Liver (tissue), 8 donors: ENCODE measurements at regions not wholly inside any gene's neighbourhood (a gene's known extent, or its start where the extent isn't known, plus 50 kb on each side); places are given as distances from the start of the nearest gene placed in this dataset.
"Not testable (repeated sequence)": the region's sequence is repeated elsewhere in the genome, so short reads cannot be mapped to it uniquely, and the experiment has no call there.

Experiments
- DNase-seq: peaks from one replicate; pipeline ENCODE4 v3.0.0-alpha.2; 2017; ENCODE audit warnings: low spot score
- H3K27ac ChIP-seq, 2 donors: one replicate each; pipeline ENCODE4 v1.7.0; 2013; ENCODE audit warnings: inconsistent platforms in 2 of 2, low read length in 2 of 2, control low read depth in 1 of 2, low read depth in 1 of 2, mild to moderate bottlenecking in 1 of 2
- H3K27me3 ChIP-seq, 4 donors: one replicate each; pipeline versions ENCODE4 v1.6.1 to v1.7.0; 2013; ENCODE audit warnings: low read length in 3 of 4, inconsistent platforms in 1 of 4, mild to moderate bottlenecking in 1 of 4, moderate library complexity in 1 of 4; ENCODE audit not compliant: control insufficient read depth in 4 of 4, insufficient read depth in 4 of 4
- H3K36me3 ChIP-seq, 4 donors: one replicate each; pipeline versions ENCODE4 v1.6.1 to v1.7.0; 2013; ENCODE audit warnings: low read length in 3 of 4, mild to moderate bottlenecking in 3 of 4, low read depth in 1 of 4, moderate library complexity in 1 of 4; ENCODE audit not compliant: control insufficient read depth in 4 of 4, insufficient read depth in 3 of 4
- H3K4me1 ChIP-seq, 4 donors: one replicate each; pipeline versions ENCODE4 v1.6.1 to v1.7.0; 2013; ENCODE audit warnings: low read length in 3 of 4, mild to moderate bottlenecking in 3 of 4, moderate library complexity in 1 of 4; ENCODE audit not compliant: control insufficient read depth in 4 of 4, insufficient read depth in 4 of 4
- H3K4me3 ChIP-seq, 3 donors: one replicate each; pipeline versions ENCODE4 v1.6.1 to v1.7.0; 2013; ENCODE audit warnings: low read length in 3 of 3, control low read depth in 1 of 3, low read depth in 1 of 3, mild to moderate bottlenecking in 1 of 3
- H3K9ac ChIP-seq, 2 donors: one replicate each; pipeline ENCODE4 v1.7.0; 2013; ENCODE audit warnings: low read length in 2 of 2, mild to moderate bottlenecking in 2 of 2, moderate library complexity in 2 of 2, control low read depth in 1 of 2, low read depth in 1 of 2
- H3K9me3 ChIP-seq, 4 donors: one replicate each; pipeline versions ENCODE4 v1.6.1 to v1.7.0; 2013; ENCODE audit warnings: low read length in 3 of 4; ENCODE audit not compliant: control insufficient read depth in 4 of 4
- EGR1 ChIP-seq, 2 donors: IDR thresholded peaks; 2 replicates each; pipeline ENCODE4 v1.6.1; 2016 to 2018; ENCODE audit warnings: antibody characterized with exemption in 2 of 2, low read depth in 2 of 2
- FOXA2 ChIP-seq: IDR thresholded peaks from 2 replicates; pipeline ENCODE4 v1.6.1; 2016; ENCODE audit warnings: antibody characterized with exemption
- GABPA ChIP-seq, 2 donors: IDR thresholded peaks in 1 of 2; conservative IDR thresholded peaks in 1 of 2; 2 replicates each; pipeline ENCODE4 v1.6.1; 2016; ENCODE audit warnings: antibody characterized with exemption in 2 of 2, mild to moderate bottlenecking in 1 of 2, moderate library complexity in 1 of 2
- HNF4A ChIP-seq, 2 donors: conservative IDR thresholded peaks; 2 replicates each; pipeline ENCODE4 v1.6.1; 2016; ENCODE audit warnings: antibody characterized with exemption in 2 of 2, mild to moderate bottlenecking in 2 of 2
- NR2F2 ChIP-seq: IDR thresholded peaks from 2 replicates; pipeline ENCODE4 v1.6.1; 2016; ENCODE audit warnings: antibody characterized with exemption
- RAD21 ChIP-seq, 2 donors: IDR thresholded peaks; 2 replicates each; pipeline ENCODE4 v1.6.1; 2016; ENCODE audit warnings: antibody characterized with exemption in 2 of 2, mild to moderate bottlenecking in 2 of 2
- RXRA ChIP-seq, 2 donors: IDR thresholded peaks; 2 replicates each; pipeline ENCODE4 v1.6.1; 2017 to 2018; ENCODE audit warnings: antibody characterized with exemption in 2 of 2, mild to moderate bottlenecking in 1 of 2
- SP1 ChIP-seq: IDR thresholded peaks from 2 replicates; pipeline ENCODE4 v1.6.1; 2018; ENCODE audit warnings: antibody characterized with exemption, mild to moderate bottlenecking
- TAF1 ChIP-seq: conservative IDR thresholded peaks from 2 replicates; pipeline ENCODE4 v1.6.1; 2016; ENCODE audit warnings: antibody characterized with exemption, mild to moderate bottlenecking
- WGBS: extraction: QIAGEN DNeasy Blood & Tissue Kit; methylation state at CpG from one replicate; pipeline ENCODE4 v1.1.7; 2013; 5-methylcytosine and 5-hydroxymethylcytosine counted together
- TF ChIP-seq, protein P1 (sequence below): IDR thresholded peaks from 2 replicates; pipeline ENCODE4 v1.6.1; 2016; ENCODE audit warnings: antibody characterized with exemption
- TF ChIP-seq, protein P2 (sequence below): fragments of 150-350 bp; IDR thresholded peaks from 2 replicates; pipeline ENCODE4 v1.5.1; 2017; ENCODE audit warnings: improper control_type of control experiment, low read depth, low read length; ENCODE audit not compliant: missing input control
- TF ChIP-seq, protein P3 (sequence below): IDR thresholded peaks from 2 replicates; pipeline ENCODE4 v1.6.1; 2016; ENCODE audit warnings: antibody characterized with exemption
- TF ChIP-seq, protein P4 (sequence below): IDR thresholded peaks from 2 replicates; pipeline ENCODE4 v1.6.1; 2016; ENCODE audit warnings: antibody characterized with exemption, mild to moderate bottlenecking
- donor health status: healthy.
- donor health status: healthy.
- donor health status: healthy.
- donor health status: healthy.
- donor health status: healthy.

DNA sequence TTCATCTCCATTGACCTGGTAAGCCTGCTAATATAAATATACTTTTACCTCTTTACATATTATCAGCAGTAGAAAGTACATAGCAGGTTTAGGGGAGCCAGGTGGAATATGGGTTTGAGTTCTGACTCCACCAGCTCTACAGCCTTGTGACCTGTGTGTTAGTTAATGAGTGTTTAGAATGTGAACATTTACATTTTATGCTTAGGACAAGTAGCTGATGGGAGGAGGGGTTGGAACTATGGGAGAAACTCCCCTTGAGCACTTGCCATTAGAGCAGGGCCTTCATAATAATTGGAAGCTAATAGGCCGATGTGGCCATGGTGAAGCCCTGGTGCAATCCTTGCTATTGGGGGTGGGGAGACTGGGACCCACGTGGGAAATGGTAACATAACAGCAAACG, 148.3 kb upstream of the NTRK2 start:
- Histone ChIP-seq H3K4me1 (no peaks in the 10 kb centered on the region), H3K9ac (no peak overlapping the region), H3K27ac (no peak overlapping the region), H3K4me3 (no peak overlapping the region), H3K9me3 (no peaks in the 10 kb centered on the region), H3K36me3 (no peaks in the 10 kb centered on the region), H3K27me3 (no peaks in the 10 kb centered on the region)
- DNase-seq, result no peak
- TF ChIP-seq, protein P1, sequence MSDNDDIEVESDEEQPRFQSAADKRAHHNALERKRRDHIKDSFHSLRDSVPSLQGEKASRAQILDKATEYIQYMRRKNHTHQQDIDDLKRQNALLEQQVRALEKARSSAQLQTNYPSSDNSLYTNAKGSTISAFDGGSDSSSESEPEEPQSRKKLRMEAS, result no peak
- TF ChIP-seq FOXA2, result no peak
- TF ChIP-seq SP1, result no peak
- TF ChIP-seq, protein P2, sequence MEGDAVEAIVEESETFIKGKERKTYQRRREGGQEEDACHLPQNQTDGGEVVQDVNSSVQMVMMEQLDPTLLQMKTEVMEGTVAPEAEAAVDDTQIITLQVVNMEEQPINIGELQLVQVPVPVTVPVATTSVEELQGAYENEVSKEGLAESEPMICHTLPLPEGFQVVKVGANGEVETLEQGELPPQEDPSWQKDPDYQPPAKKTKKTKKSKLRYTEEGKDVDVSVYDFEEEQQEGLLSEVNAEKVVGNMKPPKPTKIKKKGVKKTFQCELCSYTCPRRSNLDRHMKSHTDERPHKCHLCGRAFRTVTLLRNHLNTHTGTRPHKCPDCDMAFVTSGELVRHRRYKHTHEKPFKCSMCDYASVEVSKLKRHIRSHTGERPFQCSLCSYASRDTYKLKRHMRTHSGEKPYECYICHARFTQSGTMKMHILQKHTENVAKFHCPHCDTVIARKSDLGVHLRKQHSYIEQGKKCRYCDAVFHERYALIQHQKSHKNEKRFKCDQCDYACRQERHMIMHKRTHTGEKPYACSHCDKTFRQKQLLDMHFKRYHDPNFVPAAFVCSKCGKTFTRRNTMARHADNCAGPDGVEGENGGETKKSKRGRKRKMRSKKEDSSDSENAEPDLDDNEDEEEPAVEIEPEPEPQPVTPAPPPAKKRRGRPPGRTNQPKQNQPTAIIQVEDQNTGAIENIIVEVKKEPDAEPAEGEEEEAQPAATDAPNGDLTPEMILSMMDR, result no peak
- no peak for TF ChIP-seq NR2F2
- no peak for TF ChIP-seq RXRA (IDR thresholded peaks at IDR 0.05)
- TF ChIP-seq, protein P3, sequence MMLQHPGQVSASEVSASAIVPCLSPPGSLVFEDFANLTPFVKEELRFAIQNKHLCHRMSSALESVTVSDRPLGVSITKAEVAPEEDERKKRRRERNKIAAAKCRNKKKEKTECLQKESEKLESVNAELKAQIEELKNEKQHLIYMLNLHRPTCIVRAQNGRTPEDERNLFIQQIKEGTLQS, result no peak
- TF ChIP-seq RAD21 (IDR thresholded peaks at IDR 0.05), result no peak
- TF ChIP-seq EGR1 (IDR thresholded peaks at IDR 0.05; ENCODE audit: low read depth in 2 of 2), result no peak
- no peak for TF ChIP-seq HNF4A (conservative IDR thresholded peaks at IDR 0.05)
- TF ChIP-seq, protein P4, sequence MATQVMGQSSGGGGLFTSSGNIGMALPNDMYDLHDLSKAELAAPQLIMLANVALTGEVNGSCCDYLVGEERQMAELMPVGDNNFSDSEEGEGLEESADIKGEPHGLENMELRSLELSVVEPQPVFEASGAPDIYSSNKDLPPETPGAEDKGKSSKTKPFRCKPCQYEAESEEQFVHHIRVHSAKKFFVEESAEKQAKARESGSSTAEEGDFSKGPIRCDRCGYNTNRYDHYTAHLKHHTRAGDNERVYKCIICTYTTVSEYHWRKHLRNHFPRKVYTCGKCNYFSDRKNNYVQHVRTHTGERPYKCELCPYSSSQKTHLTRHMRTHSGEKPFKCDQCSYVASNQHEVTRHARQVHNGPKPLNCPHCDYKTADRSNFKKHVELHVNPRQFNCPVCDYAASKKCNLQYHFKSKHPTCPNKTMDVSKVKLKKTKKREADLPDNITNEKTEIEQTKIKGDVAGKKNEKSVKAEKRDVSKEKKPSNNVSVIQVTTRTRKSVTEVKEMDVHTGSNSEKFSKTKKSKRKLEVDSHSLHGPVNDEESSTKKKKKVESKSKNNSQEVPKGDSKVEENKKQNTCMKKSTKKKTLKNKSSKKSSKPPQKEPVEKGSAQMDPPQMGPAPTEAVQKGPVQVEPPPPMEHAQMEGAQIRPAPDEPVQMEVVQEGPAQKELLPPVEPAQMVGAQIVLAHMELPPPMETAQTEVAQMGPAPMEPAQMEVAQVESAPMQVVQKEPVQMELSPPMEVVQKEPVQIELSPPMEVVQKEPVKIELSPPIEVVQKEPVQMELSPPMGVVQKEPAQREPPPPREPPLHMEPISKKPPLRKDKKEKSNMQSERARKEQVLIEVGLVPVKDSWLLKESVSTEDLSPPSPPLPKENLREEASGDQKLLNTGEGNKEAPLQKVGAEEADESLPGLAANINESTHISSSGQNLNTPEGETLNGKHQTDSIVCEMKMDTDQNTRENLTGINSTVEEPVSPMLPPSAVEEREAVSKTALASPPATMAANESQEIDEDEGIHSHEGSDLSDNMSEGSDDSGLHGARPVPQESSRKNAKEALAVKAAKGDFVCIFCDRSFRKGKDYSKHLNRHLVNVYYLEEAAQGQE, result no peak
- no peak for TF ChIP-seq TAF1
- no peak for TF ChIP-seq GABPA (IDR thresholded peaks at IDR 0.05 in 1 of 2, conservative IDR thresholded peaks at IDR 0.05 in 1 of 2)
- 58% methylated on average over 3 of the region's 3 CpGs for WGBS

DNA sequence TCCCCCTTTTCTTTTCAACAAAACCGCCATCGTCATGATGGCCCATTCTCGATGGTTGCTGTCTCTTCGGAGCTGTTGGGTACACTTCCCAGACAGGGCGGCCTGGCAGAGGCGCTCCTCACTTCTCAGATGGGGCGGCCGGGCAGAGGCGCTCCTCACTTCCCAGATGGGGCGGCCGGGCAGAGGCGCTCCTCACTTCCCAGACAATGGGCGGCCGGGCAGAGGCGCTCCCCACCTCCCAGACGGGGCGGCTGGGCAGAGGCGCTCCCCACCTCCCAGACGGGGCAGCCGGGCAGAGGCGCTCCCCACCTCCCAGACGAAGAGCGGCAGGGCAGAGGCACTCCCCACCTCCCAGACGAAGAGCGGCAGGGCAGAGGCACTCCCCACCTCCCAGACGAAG, 143.3 kb upstream of the NTRK2 start:
- not testable (repeated sequence) for H3K9ac ChIP-seq, H3K9me3 ChIP-seq, H3K4me3 ChIP-seq, H3K4me1 ChIP-seq, H3K27ac ChIP-seq, H3K36me3 ChIP-seq, H3K27me3 ChIP-seq, DNase-seq
- 97% methylated on average over 26 of the region's 26 CpGs for WGBS

DNA sequence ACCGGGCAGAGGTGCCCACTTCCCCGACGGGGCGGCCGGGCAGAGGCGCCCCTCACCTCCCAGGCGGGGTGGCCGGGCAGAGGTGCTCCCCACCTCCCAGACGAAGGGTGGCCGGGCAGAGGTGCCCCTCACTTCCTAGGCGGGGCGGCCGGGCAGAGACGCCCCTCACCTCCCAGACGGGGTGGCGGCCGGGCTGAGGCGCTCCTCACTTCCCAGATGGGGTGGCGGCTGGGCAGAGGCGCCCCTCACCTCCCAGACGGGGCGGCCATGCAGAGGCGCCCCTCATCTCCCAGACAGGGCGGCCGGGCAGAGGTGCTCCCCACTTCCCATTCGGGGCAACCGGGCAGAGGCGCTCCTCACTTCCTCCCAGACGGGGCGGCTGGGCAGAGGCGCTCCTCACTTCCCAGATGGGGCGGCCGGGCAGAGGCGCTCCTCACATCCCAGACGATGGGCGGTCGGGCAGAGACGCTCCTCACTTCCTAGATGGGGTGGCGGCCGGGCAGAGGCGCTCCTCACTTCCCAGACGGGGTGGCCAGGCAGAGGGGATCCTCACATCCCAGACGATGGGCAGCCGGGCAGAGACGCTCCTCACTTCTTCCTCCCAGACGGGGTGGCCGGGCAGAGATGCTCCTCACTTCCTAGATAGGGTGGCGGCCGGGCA, 142.3 kb upstream of the NTRK2 start:
- H3K9ac ChIP-seq, H3K4me3 ChIP-seq, H3K36me3 ChIP-seq, DNase-seq, H3K27ac ChIP-seq, H3K27me3 ChIP-seq, H3K4me1 ChIP-seq, H3K9me3 ChIP-seq: not testable (repeated sequence)
- 95% methylated on average over 49 of the region's 49 CpGs for WGBS

DNA sequence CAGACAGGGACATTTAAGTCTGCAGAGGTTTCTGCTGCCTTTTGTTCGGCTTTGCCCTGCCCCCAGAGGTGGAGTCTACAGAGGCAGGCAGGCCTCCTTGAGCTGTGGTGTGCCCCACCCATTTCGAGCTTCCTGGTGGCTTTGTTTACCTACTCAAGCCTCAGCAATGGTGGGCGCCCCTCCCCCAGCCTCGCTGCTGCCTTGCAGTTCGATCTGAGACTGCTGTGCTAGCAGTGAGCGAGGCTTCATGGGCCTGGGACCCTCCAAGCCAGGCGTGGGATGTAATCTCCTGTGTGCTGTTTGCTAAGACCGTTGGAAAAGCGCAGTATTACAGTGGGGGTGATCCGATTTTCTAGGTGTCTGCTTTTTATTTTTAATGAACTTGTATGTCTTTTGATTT, 133.6 kb upstream of the NTRK2 start:
- WGBS, result 43% methylated on average over 10 of the region's 10 CpGs
- DNase-seq, H3K9ac ChIP-seq, H3K9me3 ChIP-seq, H3K27ac ChIP-seq, H3K27me3 ChIP-seq, H3K36me3 ChIP-seq, H3K4me1 ChIP-seq, H3K4me3 ChIP-seq: not testable (repeated sequence)
